ENCODE measurements at regions not wholly inside any gene's neighbourhood (a gene's known extent, or its start where the extent isn't known, plus 50 kb on each side); places are given as distances from the start of the nearest gene placed in this dataset.

GRCh38 chr6:156685823-156686222 is 91.4 kb upstream of the ARID1B start:
- TF ChIP-seq CTCF (IDR thresholded peaks at IDR 0.05; ENCODE audit: insufficient read depth, low read length): no peak
- TF ChIP-seq GABPA (IDR thresholded peaks at IDR 0.05; ENCODE audit: low read depth): no peak
- no peak for TF ChIP-seq POLR2AphosphoS5 (IDR thresholded peaks at IDR 0.05; ENCODE audit: low read depth)
